HG03460 (cell line): ENCODE measurements at regions not wholly inside any gene's neighbourhood (a gene's known extent, or its start where the extent isn't known, plus 50 kb on each side); places are given as distances from the start of the nearest gene placed in this dataset.

Experiments
- ATAC-seq: cut with Tn5 transposase; IDR thresholded peaks from one replicate; pipeline ENCODE4 v1.9.1; 2021; ENCODE audit not compliant: unreplicated experiment

DNA sequence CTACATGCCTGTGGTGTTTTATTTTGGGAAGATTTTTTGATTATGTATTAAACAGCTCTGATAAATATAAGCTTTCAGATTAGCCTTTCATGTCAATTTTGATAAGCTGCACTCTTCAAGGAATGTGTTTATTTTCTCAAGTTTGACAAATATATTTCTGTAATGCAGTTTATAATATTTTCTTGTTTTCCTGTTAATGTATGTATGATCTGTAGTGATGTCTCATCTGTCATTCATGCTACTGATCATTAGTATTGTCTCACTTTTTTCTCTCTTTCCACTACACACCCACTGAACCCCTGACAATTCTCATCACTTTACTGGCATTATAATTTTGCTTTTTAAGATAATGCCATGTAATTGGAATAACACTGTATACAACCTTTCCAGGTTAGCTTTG is 100.9 kb downstream of the TMEM18 start:
- no peak for ATAC-seq

DNA sequence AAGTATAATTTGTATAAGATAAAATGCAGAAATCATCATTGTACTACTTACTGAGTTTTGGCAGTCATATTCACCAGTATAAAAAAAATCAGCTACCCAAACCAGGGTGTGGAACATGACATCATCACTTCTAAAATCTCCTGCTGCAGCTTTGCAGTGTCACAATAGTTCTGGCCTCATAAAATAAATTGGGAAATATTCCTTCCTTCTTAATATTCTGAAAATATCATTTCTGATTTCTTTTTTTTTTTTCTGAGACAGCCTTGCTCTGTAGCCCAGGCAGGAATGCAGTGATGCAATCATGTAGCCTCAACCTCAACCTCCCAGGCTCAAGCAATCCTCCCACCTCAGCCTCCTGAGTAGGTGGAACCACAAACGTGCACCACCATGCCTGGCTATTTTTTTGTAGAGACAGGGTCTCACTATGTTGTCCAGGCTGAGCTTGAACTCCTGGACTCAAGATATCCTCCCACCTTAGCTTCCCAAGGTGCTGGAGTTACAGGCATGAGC is 101.4 kb downstream of the TMEM18 start:
- no peak for ATAC-seq

DNA sequence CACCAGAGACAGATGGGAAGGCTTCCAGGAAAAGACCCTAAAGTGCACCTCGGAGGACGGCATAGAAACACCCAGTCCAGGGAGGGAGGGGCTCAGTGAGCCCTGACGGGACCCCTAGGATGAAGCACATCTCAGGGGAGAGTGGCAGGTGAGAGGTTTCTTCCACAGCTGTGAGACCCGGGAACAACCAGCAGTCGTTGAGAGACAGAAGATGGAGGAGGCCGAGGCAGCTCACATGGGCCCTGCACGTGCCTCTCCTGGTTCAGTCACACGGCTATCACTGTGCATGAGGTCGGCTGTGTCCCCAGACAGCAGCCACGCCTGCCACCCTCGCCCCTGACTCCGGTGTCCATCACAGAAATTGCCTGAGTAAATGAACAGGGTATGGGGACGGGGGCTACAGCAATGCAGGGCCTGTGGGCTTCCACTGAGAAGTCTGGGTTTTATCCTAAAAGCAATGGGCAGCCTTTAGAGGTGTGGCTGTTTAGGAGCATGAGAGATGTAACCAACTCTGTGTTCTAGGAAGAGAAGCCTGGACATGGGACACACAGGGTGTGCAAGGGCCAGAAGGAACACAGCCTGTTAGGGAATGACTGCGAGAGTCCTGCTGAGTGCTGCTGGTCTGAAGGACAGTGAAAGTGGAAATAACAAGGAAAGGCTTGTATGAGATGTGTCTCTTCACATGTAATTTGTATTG is 102.0 kb downstream of the TMEM18 start:
- ATAC-seq: no peak

DNA sequence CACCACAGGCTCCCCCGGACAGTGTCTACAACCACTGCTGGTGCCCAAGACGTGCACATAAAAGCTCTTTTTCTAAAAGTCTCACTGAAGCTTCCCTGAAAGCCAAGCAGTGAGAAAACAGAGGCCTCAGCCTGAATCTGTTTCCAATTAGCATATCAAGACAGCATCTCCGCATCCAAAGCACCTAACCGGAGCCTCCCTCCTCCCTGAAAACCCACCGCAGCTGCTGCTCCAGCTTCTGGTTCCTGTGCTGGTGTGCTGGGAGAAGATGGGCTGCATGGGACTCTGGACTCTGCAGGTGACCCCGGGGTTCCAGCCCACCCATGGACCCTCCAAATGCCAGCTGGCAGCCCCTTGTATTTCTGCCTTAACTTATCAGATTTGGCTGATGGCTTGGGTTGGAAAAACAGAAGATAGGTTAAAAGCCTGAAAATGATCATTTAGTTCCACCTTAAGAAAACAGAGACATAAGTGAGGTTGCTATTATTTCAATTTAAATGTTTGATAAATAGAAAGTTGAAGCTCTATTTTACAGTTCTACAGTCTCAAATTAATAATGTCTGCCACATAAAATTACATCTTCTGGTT is 103.3 kb downstream of the TMEM18 start:
- no peak for ATAC-seq

DNA sequence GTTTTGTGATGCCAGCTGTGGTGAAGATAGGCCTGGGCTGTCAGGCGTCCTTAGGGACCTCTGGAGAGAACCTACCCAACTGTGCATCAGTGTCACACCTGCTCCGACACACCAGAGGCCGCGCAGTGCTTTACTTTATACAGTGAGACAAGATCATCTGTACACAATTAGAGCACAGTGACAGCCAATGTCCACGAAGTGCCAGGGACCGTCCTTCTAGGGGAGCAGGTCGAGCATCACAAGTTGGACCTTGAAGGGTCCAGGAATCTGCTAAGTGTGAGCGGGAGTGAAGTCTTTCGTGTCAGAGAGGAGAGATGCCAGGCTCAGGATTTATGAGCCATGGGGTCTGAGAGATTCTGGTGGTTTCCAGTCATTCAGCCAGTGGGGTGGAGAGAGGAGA is 104.2 kb downstream of the TMEM18 start:
- no peak for ATAC-seq

DNA sequence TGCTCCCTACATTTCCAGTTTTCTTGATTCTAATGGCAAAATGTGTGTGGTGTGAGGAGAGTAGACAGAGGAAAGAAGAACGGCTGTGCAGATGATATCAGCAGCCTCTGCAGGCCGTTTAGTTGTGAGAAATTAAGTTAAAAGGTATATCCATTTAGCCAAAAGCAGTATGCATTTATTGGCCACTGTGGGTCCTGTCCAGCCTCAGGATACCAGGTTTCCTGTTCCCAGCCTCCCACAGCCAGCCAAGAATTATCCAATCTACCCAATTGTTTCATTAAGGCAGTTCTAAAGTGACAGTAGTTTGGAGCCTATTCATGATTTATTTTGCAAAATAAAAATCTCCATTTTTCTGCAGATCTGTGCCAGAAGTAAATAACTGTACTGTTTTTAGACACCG is 107.5 kb downstream of the TMEM18 start:
- no peak for ATAC-seq

DNA sequence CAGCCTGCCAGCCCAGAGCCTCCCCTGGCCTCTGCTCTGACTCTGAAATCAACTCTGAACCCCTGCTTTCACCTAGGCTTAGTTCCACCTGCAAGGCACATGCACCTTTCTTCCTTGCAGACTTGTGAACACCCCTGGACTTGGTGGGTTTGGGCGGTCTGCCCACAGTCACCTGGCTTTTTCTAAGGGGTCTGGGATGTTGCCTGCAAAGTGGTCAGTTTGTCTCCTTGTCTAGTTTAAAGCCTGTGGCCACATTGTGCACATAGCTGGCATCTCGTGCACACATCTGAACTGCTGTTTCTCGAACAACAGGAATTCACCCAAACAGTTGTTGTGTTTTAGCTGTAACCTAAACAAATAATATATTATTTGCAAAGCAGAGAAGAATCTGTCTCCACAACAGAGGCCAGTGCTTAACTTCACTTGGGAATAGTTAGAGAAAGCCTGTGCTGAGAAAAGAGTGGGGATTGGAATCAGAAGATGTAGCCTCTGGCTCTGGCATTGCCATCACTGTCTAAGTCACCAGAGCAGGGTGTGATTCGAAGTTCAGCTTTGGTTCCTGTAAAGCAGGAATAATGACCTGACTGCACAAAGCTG is 108.5 kb downstream of the TMEM18 start:
- ATAC-seq: no peak

DNA sequence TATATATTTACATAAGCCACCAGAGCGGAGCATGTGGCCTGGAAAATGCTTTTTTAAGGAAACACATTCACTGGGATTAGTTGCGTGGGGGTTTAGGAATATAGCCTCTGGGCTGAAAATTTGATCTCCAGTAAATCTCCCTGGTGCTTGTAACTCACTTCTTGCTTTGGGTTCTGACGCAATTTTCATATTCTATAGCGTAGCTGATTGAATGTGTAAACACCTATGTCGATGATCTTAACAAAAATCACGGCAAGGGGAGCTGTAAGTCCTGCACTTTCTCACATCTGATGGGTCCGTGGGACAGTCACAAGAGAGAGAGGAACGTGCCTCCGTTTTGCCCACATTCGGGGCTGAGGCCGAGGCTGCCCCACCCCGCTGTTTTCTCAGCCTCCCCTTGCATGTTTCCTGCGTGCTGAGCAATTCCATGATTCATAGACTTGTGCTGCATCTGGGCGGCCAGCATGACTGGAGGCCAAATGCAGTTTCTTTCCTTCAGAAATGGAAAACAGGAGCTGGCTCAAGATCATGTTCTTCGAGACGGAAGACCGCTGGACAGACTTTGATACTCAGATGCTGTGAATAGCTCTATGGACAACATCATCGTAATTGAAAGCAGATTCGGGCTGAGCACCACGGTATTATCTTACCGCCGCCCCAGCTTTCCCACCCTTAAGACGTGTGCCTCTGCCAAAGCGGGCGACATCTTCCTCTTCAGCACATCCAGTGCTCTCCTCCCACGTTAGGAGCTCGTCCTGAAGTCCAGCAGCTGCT is 109.2 kb downstream of the TMEM18 start:
- ATAC-seq: no peak

DNA sequence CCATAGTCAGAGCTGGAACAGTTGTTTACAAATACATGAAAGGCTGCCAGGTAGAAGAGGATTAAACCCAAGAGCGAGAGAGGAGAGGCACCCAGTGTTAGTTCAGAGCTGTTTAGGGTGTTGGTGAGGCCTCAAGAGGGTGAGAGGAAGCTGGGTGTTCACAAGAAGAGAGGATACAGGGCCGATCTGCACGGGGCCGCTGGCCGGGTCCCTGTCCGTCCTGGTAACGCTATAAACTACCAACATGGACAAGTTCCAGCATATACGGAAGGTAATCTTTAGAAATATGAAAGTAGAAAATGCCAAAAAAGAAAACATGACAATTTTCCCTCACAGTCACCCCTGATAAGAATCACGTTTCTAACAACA is 109.7 kb downstream of the TMEM18 start:
- no peak for ATAC-seq

DNA sequence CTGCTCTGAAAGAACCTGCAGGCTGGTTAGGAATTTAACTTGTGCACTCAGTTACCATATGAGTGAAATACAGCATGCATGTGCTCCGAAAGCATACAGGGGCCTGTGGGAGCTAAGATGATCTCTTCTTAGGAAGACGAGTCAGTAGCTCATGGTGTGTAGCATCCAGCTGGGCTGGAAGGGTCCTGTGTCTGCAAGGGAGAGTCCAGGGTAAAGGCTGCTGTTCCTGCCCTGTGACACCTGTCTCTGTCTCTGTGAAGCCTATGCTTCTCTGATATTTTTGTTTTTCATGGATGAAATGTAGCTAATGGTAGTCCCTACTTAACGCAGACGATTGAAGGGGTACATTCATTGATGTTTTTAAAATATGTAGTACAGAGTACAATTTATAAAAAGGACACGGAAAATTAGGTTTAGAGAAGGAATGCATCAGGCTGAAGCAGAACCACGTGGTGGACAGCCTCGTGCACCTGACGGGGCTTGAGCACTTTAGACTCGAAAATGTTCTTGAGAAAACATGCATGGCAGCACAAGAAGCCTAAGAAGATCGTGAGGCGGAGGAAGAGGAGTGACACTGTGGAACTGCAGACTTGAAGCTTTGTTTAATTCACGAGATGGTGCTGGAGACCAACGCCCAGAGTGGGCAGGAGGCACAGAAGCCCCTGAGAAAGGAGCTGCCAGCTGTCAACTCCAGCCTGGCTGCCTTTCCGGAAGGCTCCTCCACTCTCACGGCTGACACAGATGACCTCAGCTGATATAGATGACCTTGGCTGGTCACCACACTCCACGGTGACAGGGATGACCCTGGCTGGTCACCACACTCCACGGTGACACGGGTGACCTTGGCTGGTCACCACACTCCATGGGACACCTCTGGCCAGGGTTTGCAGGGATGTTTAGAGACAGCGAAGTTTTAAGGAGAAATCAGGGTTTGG is 110.6 kb downstream of the TMEM18 start:
- ATAC-seq: no peak

DNA sequence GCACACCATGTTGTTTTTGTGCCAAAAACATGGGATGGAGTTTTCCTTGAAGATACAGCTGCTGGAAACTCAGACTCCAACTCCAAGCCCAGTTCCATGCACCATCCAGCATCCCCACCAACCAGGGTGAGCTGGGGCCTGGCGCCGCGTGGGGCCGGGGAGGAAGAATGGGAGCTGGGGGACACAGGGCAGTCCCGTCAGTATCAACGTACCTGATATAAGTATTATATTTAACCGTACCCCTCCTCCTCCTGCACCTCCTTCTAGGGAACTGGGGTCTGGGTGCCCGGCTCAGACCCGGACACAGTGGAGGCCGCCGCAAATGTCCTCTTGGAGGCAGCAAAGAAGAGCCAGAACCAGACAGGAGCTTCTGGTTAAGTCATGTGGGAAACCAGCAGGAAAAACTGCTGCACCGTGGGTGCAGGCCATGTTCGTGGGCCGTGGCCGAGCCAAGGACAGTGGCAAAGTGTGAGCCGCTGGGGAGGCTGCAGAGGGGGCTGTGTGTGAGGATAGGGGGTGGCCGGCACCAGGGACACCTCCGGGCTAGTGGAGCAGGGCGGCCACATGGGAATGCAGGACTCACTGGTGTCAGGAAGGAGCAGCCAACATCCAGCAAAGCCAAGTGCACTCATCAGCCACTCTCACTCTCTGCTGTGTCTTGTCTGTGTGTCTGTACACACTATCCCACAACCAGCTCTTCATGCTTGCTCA is 112.6 kb downstream of the TMEM18 start:
- no peak for ATAC-seq

DNA sequence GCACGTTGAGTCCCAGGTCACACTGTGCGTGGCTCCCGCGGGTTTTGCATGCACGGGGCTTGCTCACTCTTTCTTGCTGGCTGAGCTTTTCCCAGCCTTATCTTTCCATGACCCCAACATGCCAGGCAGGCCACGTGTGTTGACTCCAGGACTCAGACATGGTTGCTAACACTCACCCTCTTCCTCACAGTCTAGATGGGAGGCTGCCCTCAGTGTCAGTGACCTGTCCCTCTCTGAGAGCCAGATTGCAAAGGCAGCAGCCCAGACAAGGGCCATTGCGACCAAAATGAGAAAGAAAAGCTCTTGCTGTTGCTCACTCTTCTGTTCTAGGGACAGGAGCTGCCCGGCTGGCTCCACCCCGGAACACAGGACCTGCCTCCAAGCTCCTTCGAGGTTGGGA is 113.7 kb downstream of the TMEM18 start:
- no peak for ATAC-seq

DNA sequence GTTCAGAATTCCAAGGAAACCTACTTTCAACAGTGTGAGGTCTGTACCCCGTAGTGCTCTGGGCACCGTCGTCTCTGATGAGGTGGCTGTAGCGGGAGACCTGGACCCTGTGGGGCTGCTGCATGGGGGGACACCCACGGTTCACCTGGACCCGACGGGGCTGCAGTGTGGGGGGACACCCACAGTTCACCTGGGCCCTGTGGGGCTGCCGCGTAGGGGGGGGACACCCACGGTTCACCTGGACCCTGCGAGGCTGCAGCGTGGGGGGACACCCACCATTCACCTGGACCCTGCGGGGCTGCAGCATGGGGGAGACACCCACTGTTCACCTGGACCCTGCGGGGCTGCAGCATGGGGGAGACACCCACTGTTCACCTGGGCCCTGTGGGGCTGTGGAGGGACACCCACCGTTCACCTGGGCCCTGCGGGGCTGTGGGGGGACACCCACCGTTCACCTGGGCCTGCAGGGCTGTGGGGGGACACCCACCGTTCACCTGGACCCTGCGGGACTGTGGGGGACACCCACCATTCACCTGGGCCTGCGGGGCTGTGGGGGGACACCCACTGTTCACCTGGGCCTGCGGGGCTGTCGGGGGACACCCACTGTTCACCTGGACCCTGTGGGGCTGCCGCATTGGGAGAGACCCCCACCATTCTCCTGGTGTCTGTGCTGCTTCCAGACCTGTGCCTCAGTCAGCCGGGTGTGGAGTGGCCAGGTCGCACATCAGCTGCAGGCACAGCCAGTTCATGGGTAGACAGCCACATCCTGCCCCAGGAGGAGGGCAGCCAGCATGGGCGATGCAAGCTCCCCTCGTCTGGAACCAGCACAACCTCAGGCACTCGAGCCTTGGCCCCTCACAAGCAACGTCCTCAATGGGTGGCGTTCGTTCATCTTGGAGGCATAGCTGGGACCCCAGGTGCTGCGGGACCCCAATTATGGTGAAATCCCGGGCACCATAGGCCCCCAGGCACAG is 114.5 kb downstream of the TMEM18 start:
- no peak for ATAC-seq

DNA sequence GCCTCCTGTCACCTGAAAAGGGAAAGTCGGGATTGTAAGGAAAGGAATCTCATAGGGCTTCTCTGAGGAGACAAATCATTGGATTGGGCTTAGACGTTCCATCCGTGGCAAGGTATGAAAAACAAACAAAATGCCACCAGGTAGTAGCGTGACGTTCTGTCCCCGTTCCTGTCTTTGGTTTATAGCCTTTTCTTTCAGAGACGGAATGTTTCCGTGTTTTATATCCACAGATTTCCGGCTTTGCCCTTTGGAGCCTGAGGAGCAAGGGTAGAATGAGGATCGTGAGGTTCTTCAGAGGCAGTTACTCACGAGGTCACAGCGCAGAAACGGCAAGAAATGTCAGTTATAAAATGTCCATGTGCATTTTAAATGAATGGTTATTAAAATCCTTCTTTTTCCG is 118.3 kb downstream of the TMEM18 start:
- no peak for ATAC-seq

DNA sequence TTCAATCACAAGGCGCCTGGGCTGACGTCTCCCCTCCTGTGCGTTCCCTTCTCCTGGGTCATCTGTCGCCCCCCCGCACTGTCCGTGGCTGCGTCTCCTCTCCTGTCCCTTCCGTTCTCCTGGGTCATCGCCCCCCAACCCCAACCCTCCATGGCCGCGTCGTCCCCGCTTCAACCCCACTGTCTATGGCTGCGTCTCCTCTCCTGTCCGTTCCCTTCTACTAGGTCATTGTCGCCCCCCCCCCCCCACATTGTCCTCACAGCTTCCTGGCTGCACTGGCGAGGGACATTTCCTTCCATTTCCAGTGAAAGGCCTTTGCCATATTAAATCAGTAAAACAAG is 118.9 kb downstream of the TMEM18 start:
- ATAC-seq: no peak

DNA sequence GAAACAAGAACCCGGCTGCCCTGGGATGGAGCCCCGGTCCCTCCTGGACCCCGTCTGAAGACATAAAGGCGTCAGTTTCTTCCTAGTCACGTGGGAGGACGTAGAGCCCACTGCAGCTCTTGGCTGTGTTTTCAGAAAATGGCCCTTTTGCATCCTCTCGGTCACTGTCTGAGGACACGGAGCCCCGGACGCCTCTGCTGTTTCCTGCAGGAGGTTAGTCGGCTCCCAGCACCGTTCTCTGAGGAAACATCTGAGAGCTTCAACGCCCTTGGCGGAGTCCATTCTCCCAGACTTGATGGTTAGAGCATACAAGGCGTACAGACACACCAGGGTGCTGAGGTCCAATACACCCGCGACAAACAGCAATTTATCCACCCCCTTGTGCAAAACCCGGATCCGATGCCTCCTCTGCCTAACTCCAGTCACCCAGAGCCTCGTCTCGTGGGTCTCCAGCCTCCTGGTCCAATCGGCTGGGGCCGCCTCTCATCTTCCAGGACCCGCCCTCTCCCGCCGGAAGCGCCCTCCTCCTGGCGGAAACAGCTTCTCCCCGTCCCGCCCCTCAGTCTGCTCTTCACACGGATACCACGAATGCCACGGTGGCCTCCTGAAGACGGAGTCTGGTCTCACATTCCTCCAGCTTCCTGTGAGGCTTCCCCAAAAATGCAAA is 119.4 kb downstream of the TMEM18 start:
- no peak for ATAC-seq

DNA sequence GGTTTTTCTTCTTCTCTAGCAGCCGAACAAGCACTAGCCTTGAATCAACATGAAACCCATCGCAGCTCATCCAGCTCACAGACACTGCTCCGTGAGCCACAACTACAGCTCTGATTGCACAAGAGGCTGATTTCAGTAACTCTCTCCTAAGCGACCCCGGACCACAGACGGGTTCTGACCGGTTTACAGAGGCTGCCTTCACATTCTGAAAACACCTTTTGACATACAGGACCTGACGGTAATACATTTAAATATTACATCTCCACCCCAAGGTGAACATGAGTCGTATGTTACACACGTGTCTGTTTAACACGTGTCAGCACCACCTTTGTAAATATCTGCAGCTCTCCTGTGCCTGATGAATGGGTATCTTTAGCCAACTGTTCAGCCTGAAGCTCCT is 120.7 kb downstream of the TMEM18 start:
- ATAC-seq: no peak

DNA sequence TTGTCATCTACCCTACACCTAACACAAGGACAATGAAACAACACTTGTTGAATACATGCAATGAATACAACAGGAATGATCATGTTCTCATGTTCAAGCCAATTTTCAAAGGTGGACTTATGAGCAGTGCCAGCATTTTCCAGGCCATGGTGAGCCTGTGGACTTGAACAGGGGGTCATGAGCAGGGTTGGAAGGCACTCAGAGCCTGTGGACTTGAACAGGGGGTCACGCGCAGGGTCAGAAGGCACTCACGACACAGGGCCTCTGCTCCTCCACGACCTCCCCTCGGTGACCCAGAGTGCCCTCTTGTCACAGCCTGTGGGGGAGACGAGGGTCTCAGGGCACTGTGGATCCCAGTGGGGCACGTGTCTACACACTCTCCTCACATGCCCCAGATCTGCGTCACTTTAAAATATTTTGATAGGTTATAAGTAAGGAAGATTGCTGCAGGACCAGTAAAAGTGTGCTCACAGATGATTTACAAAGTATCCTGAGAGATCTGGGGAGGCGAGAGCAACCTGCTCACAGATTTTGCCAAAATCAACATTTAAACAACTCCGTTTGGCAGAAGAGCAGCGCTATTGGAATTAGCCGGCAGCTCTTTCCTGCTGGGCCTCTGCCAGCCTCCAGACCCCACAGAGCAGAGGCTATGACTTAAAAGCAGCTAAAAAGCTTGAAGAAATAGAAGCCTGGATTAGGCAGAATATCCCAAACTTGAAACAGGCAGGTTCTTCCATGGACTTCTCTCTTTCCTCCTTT is 121.9 kb downstream of the TMEM18 start:
- ATAC-seq: no peak
